WTC11 (cell line): ENCODE measurements at regions not wholly inside any gene's neighbourhood (a gene's known extent, or its start where the extent isn't known, plus 50 kb on each side); places are given as distances from the start of the nearest gene placed in this dataset.

ENCODE experiments used
- ATAC-seq: fragments of 200-7000 bp; cut with Tn5 transposase; 2 replicates; pipeline ENCODE4 v1.10.0; 2021; ENCODE audit warnings: mild to moderate bottlenecking, moderate library complexity
- CTCF ChIA-PET: fragments of 300-600 bp; sonication (Branson Sonifier 250); formaldehyde crosslinking; loops from one replicate; lab custom pipeline; 2021; ENCODE audit warnings: antibody characterized with exemption; lab: Charles Lee
- POLR2A ChIA-PET: fragments of 350-600 bp; sonication (Branson Sonifier 250); formaldehyde crosslinking; loops from one replicate; lab custom pipeline; 2021; ENCODE audit warnings: antibody characterized with exemption; lab: Charles Lee
- DNase-seq: peaks from one replicate; pipeline ENCODE4 v3.0.0; 2021; ENCODE audit warnings: low spot score
- H3K27ac Mint-ChIP-seq: 2 replicates; pipeline ENCODE4 v1.8.0; 2021; ENCODE audit warnings: mixed read lengths
- H3K27me3 Mint-ChIP-seq: 2 replicates; pipeline ENCODE4 v1.8.0; 2021; ENCODE audit warnings: low read depth, mild to moderate bottlenecking, moderate library complexity, mixed read lengths
- H3K36me3 Mint-ChIP-seq: 2 replicates; pipeline ENCODE4 v1.8.0; 2021; ENCODE audit warnings: mixed read lengths
- H3K4me1 Mint-ChIP-seq: 2 replicates; pipeline ENCODE4 v1.8.0; 2022; ENCODE audit warnings: mixed read lengths
- H3K4me3 Mint-ChIP-seq: 2 replicates; pipeline ENCODE4 v1.8.0; 2021; ENCODE audit warnings: mild to moderate bottlenecking, moderate library complexity, mixed read lengths
- H3K9me3 Mint-ChIP-seq: 2 replicates; pipeline ENCODE4 v1.8.0; 2021; ENCODE audit warnings: mixed read lengths
- JAZF1 ChIP-seq: fragments of 250-450 bp; sonication (Bioruptor Pico); IDR thresholded peaks from 2 replicates; pipeline ENCODE4 v1.9.0; 2021; ENCODE audit warnings: moderate library complexity, mild to moderate bottlenecking, inconsistent platforms
- KAT7 ChIP-seq: sonication (generic); formaldehyde crosslinking; IDR thresholded peaks from 2 replicates; pipeline ENCODE4 v1.8.1; 2023; ENCODE audit warnings: missing genetic modification reagents, mild to moderate bottlenecking, borderline replicate concordance
- MYBL2 ChIP-seq: sonication (generic); formaldehyde crosslinking; IDR thresholded peaks from 2 replicates; pipeline ENCODE4 v1.8.1; 2023; ENCODE audit warnings: mild to moderate bottlenecking, moderate library complexity, missing genetic modification reagents
- NFATC4 ChIP-seq: fragments of 250-450 bp; sonication (Bioruptor Pico); IDR thresholded peaks from 2 replicates; pipeline ENCODE4 v1.9.0; 2021; ENCODE audit warnings: mild to moderate bottlenecking
- RORB ChIP-seq: fragments of 250-450 bp; sonication (Bioruptor Pico); IDR thresholded peaks from 2 replicates; pipeline ENCODE4 v1.9.0; 2021; ENCODE audit warnings: mild to moderate bottlenecking
- TCF7 ChIP-seq: sonication (generic); formaldehyde crosslinking; IDR thresholded peaks from 2 replicates; pipeline ENCODE4 v1.8.0; 2022; ENCODE audit warnings: mild to moderate bottlenecking, low read depth, missing genetic modification reagents, moderate library complexity
- ZNF263 ChIP-seq: sonication (generic); formaldehyde crosslinking; IDR thresholded peaks from 2 replicates; pipeline ENCODE4 v1.8.1; 2022; ENCODE audit warnings: low read depth, mild to moderate bottlenecking, moderate library complexity, missing genetic modification reagents
- ZNF671 ChIP-seq: fragments of 250-450 bp; sonication (Bioruptor Pico); IDR thresholded peaks from 2 replicates; pipeline ENCODE4 v1.8.0; 2021; ENCODE audit warnings: mild to moderate bottlenecking
- TF ChIP-seq, protein P1 (sequence below): fragments of 250-450 bp; sonication (Bioruptor Pico); IDR thresholded peaks from 2 replicates; pipeline ENCODE4 v1.9.0; 2021; ENCODE audit warnings: mild to moderate bottlenecking
- TF ChIP-seq, protein P2 (sequence below): fragments of 250-450 bp; sonication (Bioruptor Pico); IDR thresholded peaks from 2 replicates; pipeline ENCODE4 v1.8.0; 2021; ENCODE audit warnings: mild to moderate bottlenecking
- TF ChIP-seq, protein P3 (sequence below): sonication (generic); formaldehyde crosslinking; IDR thresholded peaks from 2 replicates; pipeline ENCODE4 v1.8.1; 2023; ENCODE audit warnings: mild to moderate bottlenecking, missing genetic modification reagents
- TF ChIP-seq, protein P4 (sequence below): sonication (generic); formaldehyde crosslinking; IDR thresholded peaks from 2 replicates; pipeline ENCODE4 v1.8.0; 2023; ENCODE audit warnings: missing genetic modification reagents, mild to moderate bottlenecking, borderline replicate concordance
- TF ChIP-seq, protein P5 (sequence below): sonication (generic); formaldehyde crosslinking; IDR thresholded peaks from 2 replicates; pipeline ENCODE4 v1.8.0; 2022; ENCODE audit warnings: mild to moderate bottlenecking, missing genetic modification reagents
- TF ChIP-seq, protein P6 (sequence below): sonication (generic); formaldehyde crosslinking; IDR thresholded peaks from 2 replicates; pipeline ENCODE4 v1.8.1; 2022; ENCODE audit warnings: missing genetic modification reagents, borderline replicate concordance
- TF ChIP-seq, protein P7 (sequence below): sonication (generic); formaldehyde crosslinking; IDR thresholded peaks from 2 replicates; pipeline ENCODE4 v1.8.0; 2022; ENCODE audit warnings: missing genetic modification reagents

DNA sequence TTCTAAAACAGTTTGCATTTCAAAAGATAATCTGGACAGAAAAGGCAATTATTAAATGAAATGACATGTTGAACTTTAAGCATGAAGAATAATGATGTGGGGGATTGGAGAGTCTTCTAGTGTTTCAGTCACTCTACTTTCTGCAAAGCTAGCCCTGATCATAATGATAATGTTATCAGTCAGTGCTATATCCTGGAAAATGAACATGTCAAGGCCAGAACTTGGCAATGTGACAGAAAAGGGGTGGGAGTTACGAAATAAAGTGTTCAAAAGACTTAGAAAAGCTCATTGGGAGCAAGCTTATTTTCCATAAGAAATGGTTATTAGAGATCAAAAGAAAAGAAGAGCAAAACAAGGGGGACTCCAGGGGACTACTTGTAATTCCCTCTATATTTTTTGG is 288.5 kb upstream of the SLC8A1 start (continued):
- TF ChIP-seq TCF7 (CRISPR knock-in tag) (no peak), NFATC4 (no peak), JAZF1 (CRISPR knock-in tag) (no peak), ZNF671 (CRISPR knock-in tag) (no peak), RORB (CRISPR knock-in tag) (no peak), ZNF263 (CRISPR knock-in tag) (no peak), MYBL2 (CRISPR knock-in tag) (no peak)
- TF ChIP-seq, protein P1, sequence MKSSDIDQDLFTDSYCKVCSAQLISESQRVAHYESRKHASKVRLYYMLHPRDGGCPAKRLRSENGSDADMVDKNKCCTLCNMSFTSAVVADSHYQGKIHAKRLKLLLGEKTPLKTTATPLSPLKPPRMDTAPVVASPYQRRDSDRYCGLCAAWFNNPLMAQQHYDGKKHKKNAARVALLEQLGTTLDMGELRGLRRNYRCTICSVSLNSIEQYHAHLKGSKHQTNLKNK (CRISPR knock-in tag): no peak
- TF ChIP-seq, protein P2, sequence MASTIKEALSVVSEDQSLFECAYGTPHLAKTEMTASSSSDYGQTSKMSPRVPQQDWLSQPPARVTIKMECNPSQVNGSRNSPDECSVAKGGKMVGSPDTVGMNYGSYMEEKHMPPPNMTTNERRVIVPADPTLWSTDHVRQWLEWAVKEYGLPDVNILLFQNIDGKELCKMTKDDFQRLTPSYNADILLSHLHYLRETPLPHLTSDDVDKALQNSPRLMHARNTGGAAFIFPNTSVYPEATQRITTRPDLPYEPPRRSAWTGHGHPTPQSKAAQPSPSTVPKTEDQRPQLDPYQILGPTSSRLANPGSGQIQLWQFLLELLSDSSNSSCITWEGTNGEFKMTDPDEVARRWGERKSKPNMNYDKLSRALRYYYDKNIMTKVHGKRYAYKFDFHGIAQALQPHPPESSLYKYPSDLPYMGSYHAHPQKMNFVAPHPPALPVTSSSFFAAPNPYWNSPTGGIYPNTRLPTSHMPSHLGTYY (CRISPR knock-in tag): no peak
- TF ChIP-seq, protein P3, sequence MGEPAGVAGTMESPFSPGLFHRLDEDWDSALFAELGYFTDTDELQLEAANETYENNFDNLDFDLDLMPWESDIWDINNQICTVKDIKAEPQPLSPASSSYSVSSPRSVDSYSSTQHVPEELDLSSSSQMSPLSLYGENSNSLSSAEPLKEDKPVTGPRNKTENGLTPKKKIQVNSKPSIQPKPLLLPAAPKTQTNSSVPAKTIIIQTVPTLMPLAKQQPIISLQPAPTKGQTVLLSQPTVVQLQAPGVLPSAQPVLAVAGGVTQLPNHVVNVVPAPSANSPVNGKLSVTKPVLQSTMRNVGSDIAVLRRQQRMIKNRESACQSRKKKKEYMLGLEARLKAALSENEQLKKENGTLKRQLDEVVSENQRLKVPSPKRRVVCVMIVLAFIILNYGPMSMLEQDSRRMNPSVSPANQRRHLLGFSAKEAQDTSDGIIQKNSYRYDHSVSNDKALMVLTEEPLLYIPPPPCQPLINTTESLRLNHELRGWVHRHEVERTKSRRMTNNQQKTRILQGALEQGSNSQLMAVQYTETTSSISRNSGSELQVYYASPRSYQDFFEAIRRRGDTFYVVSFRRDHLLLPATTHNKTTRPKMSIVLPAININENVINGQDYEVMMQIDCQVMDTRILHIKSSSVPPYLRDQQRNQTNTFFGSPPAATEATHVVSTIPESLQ: no peak
- TF ChIP-seq, protein P4, sequence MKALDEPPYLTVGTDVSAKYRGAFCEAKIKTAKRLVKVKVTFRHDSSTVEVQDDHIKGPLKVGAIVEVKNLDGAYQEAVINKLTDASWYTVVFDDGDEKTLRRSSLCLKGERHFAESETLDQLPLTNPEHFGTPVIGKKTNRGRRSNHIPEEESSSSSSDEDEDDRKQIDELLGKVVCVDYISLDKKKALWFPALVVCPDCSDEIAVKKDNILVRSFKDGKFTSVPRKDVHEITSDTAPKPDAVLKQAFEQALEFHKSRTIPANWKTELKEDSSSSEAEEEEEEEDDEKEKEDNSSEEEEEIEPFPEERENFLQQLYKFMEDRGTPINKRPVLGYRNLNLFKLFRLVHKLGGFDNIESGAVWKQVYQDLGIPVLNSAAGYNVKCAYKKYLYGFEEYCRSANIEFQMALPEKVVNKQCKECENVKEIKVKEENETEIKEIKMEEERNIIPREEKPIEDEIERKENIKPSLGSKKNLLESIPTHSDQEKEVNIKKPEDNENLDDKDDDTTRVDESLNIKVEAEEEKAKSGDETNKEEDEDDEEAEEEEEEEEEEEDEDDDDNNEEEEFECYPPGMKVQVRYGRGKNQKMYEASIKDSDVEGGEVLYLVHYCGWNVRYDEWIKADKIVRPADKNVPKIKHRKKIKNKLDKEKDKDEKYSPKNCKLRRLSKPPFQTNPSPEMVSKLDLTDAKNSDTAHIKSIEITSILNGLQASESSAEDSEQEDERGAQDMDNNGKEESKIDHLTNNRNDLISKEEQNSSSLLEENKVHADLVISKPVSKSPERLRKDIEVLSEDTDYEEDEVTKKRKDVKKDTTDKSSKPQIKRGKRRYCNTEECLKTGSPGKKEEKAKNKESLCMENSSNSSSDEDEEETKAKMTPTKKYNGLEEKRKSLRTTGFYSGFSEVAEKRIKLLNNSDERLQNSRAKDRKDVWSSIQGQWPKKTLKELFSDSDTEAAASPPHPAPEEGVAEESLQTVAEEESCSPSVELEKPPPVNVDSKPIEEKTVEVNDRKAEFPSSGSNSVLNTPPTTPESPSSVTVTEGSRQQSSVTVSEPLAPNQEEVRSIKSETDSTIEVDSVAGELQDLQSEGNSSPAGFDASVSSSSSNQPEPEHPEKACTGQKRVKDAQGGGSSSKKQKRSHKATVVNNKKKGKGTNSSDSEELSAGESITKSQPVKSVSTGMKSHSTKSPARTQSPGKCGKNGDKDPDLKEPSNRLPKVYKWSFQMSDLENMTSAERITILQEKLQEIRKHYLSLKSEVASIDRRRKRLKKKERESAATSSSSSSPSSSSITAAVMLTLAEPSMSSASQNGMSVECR (CRISPR knock-in tag): no peak

DNA sequence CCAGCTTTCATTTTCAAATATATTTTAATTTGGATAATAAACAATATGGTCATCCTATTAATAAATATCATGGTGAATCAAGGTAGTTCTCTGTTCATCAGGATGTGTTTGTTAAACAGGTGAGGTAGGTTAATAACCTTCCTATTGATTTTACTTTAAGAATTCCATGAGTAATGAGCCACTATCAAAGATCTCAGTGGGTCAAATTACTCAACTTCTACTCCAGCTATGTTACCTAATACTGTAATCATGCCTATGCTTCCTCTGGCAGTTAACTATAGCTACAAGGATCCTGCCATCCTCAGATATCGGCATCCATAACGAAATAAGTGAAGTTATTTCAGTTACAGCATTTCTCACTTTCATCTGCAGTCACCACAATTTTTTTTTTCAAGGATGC is 289.6 kb upstream of the SLC8A1 start:
- TF ChIP-seq, protein P5, sequence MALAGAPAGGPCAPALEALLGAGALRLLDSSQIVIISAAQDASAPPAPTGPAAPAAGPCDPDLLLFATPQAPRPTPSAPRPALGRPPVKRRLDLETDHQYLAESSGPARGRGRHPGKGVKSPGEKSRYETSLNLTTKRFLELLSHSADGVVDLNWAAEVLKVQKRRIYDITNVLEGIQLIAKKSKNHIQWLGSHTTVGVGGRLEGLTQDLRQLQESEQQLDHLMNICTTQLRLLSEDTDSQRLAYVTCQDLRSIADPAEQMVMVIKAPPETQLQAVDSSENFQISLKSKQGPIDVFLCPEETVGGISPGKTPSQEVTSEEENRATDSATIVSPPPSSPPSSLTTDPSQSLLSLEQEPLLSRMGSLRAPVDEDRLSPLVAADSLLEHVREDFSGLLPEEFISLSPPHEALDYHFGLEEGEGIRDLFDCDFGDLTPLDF (CRISPR knock-in tag): no peak
- TF ChIP-seq KAT7: no peak
- TF ChIP-seq, protein P6, sequence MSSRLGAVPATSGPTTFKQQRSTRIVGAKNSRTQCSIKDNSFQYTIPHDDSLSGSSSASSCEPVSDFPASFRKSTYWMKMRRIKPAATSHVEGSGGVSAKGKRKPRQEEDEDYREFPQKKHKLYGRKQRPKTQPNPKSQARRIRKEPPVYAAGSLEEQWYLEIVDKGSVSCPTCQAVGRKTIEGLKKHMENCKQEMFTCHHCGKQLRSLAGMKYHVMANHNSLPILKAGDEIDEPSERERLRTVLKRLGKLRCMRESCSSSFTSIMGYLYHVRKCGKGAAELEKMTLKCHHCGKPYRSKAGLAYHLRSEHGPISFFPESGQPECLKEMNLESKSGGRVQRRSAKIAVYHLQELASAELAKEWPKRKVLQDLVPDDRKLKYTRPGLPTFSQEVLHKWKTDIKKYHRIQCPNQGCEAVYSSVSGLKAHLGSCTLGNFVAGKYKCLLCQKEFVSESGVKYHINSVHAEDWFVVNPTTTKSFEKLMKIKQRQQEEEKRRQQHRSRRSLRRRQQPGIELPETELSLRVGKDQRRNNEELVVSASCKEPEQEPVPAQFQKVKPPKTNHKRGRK: no peak
- TF ChIP-seq, protein P7, sequence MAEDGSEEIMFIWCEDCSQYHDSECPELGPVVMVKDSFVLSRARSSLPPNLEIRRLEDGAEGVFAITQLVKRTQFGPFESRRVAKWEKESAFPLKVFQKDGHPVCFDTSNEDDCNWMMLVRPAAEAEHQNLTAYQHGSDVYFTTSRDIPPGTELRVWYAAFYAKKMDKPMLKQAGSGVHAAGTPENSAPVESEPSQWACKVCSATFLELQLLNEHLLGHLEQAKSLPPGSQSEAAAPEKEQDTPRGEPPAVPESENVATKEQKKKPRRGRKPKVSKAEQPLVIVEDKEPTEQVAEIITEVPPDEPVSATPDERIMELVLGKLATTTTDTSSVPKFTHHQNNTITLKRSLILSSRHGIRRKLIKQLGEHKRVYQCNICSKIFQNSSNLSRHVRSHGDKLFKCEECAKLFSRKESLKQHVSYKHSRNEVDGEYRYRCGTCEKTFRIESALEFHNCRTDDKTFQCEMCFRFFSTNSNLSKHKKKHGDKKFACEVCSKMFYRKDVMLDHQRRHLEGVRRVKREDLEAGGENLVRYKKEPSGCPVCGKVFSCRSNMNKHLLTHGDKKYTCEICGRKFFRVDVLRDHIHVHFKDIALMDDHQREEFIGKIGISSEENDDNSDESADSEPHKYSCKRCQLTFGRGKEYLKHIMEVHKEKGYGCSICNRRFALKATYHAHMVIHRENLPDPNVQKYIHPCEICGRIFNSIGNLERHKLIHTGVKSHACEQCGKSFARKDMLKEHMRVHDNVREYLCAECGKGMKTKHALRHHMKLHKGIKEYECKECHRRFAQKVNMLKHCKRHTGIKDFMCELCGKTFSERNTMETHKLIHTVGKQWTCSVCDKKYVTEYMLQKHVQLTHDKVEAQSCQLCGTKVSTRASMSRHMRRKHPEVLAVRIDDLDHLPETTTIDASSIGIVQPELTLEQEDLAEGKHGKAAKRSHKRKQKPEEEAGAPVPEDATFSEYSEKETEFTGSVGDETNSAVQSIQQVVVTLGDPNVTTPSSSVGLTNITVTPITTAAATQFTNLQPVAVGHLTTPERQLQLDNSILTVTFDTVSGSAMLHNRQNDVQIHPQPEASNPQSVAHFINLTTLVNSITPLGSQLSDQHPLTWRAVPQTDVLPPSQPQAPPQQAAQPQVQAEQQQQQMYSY (CRISPR knock-in tag): no peak
- TF ChIP-seq, all 79 proteins: peak for 0
- no peak for DNase-seq
- ATAC-seq: no peak
- Mint-ChIP-seq H3K4me3 (no peak overlapping the region), H3K4me1 (no peaks in the 10 kb centered on the region), H3K27me3 (no peaks in the 10 kb centered on the region), H3K9me3 (peaks cover 4% of the 10 kb centered on the region), H3K36me3 (no peaks in the 10 kb centered on the region), H3K27ac (no peak overlapping the region)
- ChIA-PET POLR2A (no interaction called here), CTCF (no interaction called here)
